ENCODE measurements at regions not wholly inside any gene's neighbourhood (a gene's known extent, or its start where the extent isn't known, plus 50 kb on each side); places are given as distances from the start of the nearest gene placed in this dataset.

GRCh38 chr5:3751846-3752245 is 156.2 kb downstream of the IRX1 start:
- TF ChIP-seq, protein P1, sequence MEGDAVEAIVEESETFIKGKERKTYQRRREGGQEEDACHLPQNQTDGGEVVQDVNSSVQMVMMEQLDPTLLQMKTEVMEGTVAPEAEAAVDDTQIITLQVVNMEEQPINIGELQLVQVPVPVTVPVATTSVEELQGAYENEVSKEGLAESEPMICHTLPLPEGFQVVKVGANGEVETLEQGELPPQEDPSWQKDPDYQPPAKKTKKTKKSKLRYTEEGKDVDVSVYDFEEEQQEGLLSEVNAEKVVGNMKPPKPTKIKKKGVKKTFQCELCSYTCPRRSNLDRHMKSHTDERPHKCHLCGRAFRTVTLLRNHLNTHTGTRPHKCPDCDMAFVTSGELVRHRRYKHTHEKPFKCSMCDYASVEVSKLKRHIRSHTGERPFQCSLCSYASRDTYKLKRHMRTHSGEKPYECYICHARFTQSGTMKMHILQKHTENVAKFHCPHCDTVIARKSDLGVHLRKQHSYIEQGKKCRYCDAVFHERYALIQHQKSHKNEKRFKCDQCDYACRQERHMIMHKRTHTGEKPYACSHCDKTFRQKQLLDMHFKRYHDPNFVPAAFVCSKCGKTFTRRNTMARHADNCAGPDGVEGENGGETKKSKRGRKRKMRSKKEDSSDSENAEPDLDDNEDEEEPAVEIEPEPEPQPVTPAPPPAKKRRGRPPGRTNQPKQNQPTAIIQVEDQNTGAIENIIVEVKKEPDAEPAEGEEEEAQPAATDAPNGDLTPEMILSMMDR (IDR thresholded peaks at IDR 0.05): no peak
- no peak for TF ChIP-seq EZH2 (IDR thresholded peaks at IDR 0.05; ENCODE audit: borderline replicate concordance, insufficient read depth, low read depth, low read length, poor library complexity, severe bottlenecking)
